SH-SY5Y (cell line): ENCODE measurements at regions not wholly inside any gene's neighbourhood (a gene's known extent, or its start where the extent isn't known, plus 50 kb on each side); places are given as distances from the start of the nearest gene placed in this dataset.

Experiments
- GATA2 ChIP-seq: IDR thresholded peaks from 2 replicates; pipeline ENCODE4 v1.6.1; 2011; ENCODE audit warnings: mild to moderate bottlenecking, low read depth, low read length
- GATA3 ChIP-seq: IDR thresholded peaks from 2 replicates; pipeline ENCODE4 v1.6.1; 2011; ENCODE audit warnings: low read depth, mild to moderate bottlenecking, low read length, moderate library complexity

GRCh38 chr3:17910922-17911321, 168.5 kb upstream of the TBC1D5 start:
- TF ChIP-seq GATA2 (no peak), GATA3 (no peak)

- TF ChIP-seq GATA2: no peak
- no peak for TF ChIP-seq GATA3
Observed at GRCh38 chr3:17909714-17910113, 167.3 kb upstream of the TBC1D5 start.

GRCh38 chr3:17908399-17909191, 166.2 kb upstream of the TBC1D5 start:
- no peak for TF ChIP-seq GATA3
- no peak for TF ChIP-seq GATA2

GRCh38 chr3:17905996-17906395, 163.6 kb upstream of the TBC1D5 start:
- TF ChIP-seq GATA3 (no peak), GATA2 (no peak)

- TF ChIP-seq GATA3 (no peak), GATA2 (no peak)
Observed at GRCh38 chr3:17901893-17902292, 159.5 kb upstream of the TBC1D5 start.

GRCh38 chr3:17894434-17895060, 152.1 kb upstream of the TBC1D5 start:
- TF ChIP-seq GATA3: no peak
- no peak for TF ChIP-seq GATA2

GRCh38 chr3:17891139-17891856, 148.9 kb upstream of the TBC1D5 start:
- TF ChIP-seq GATA2 (no peak), GATA3 (no peak)

GRCh38 chr3:17885986-17886385, 143.6 kb upstream of the TBC1D5 start:
- no peak for TF ChIP-seq GATA3
- TF ChIP-seq GATA2: no peak

- TF ChIP-seq GATA3 (no peak), GATA2 (no peak)
Observed at GRCh38 chr3:17882981-17883380, 140.6 kb upstream of the TBC1D5 start.

GRCh38 chr3:17877299-17877698, 134.9 kb upstream of the TBC1D5 start:
- TF ChIP-seq GATA3: no peak
- no peak for TF ChIP-seq GATA2

- no peak for TF ChIP-seq GATA3
- no peak for TF ChIP-seq GATA2
Observed at GRCh38 chr3:17874636-17875035, 132.2 kb upstream of the TBC1D5 start.

- TF ChIP-seq GATA2 (no peak), GATA3 (no peak)
Observed at GRCh38 chr3:17872457-17872856, 130.0 kb upstream of the TBC1D5 start.

GRCh38 chr3:17865631-17866030, 123.2 kb upstream of the TBC1D5 start:
- no peak for TF ChIP-seq GATA2
- TF ChIP-seq GATA3: no peak

- TF ChIP-seq GATA2: no peak
- TF ChIP-seq GATA3: no peak
Observed at GRCh38 chr3:17861476-17861875, 119.0 kb upstream of the TBC1D5 start.

- TF ChIP-seq GATA3 (no peak), GATA2 (no peak)
Observed at GRCh38 chr3:17852217-17852616, 109.8 kb upstream of the TBC1D5 start.

GRCh38 chr3:17850448-17850847, 108.0 kb upstream of the TBC1D5 start:
- no peak for TF ChIP-seq GATA3
- no peak for TF ChIP-seq GATA2
